ENCODE measurements at regions not wholly inside any gene's neighbourhood (a gene's known extent, or its start where the extent isn't known, plus 50 kb on each side); places are given as distances from the start of the nearest gene placed in this dataset.

GRCh38 chr2:6401301-6401700 is 464.4 kb downstream of the CMPK2 start:
- intact Hi-C loops (cut with micrococcal nuclease), result no loop called here

GRCh38 chr2:6408057-6408456 is 457.6 kb downstream of the CMPK2 start:
- intact Hi-C loops (cut with micrococcal nuclease), result no loop called here

- intact Hi-C loops (cut with micrococcal nuclease), result no loop called here
These were observed 455.4 kb downstream of the CMPK2 start for GRCh38 chr2:6410313-6410712.

- intact Hi-C loops (cut with micrococcal nuclease), result no loop called here
These were observed 453.1 kb downstream of the CMPK2 start for GRCh38 chr2:6412533-6413091.

GRCh38 chr2:6417050-6417449 is 448.7 kb downstream of the CMPK2 start:
- intact Hi-C loops (cut with micrococcal nuclease), result no loop called here

- intact Hi-C loops (cut with micrococcal nuclease), result no loop called here
These were observed 447.4 kb downstream of the CMPK2 start for GRCh38 chr2:6418291-6418690.

- intact Hi-C loops (cut with micrococcal nuclease), result no loop called here
These were observed 444.5 kb downstream of the CMPK2 start for GRCh38 chr2:6421138-6421730.

GRCh38 chr2:6421888-6422287 is 443.8 kb downstream of the CMPK2 start:
- intact Hi-C loops (cut with micrococcal nuclease), result no loop called here

GRCh38 chr2:6423157-6423556 is 442.6 kb downstream of the CMPK2 start:
- intact Hi-C loops (cut with micrococcal nuclease), result no loop called here

GRCh38 chr2:6423944-6424343 is 441.8 kb downstream of the CMPK2 start:
- intact Hi-C loops (cut with micrococcal nuclease), result no loop called here

- intact Hi-C loops (cut with micrococcal nuclease), result no loop called here
These were observed 440.7 kb downstream of the CMPK2 start for GRCh38 chr2:6425032-6425431.

GRCh38 chr2:6429210-6429986 is 436.3 kb downstream of the CMPK2 start:
- intact Hi-C loops (cut with micrococcal nuclease), result no loop called here

GRCh38 chr2:6434438-6434837 is 431.3 kb downstream of the CMPK2 start:
- intact Hi-C loops (cut with micrococcal nuclease), result no loop called here

- intact Hi-C loops (cut with micrococcal nuclease), result no loop called here
These were observed 423.9 kb downstream of the CMPK2 start for GRCh38 chr2:6441800-6442199.

GRCh38 chr2:6442252-6442985 is 423.3 kb downstream of the CMPK2 start:
- intact Hi-C loops (cut with micrococcal nuclease), result no loop called here

GRCh38 chr2:6443061-6443823 is 422.5 kb downstream of the CMPK2 start:
- intact Hi-C loops (cut with micrococcal nuclease), result no loop called here

- intact Hi-C loops (cut with micrococcal nuclease), result no loop called here
These were observed 421.2 kb downstream of the CMPK2 start for GRCh38 chr2:6444514-6444913.

- intact Hi-C loops (cut with micrococcal nuclease), result no loop called here
These were observed 420.6 kb downstream of the CMPK2 start for GRCh38 chr2:6445156-6445555.

- intact Hi-C loops (cut with micrococcal nuclease), result no loop called here
These were observed 418.6 kb downstream of the CMPK2 start for GRCh38 chr2:6446938-6447608.

GRCh38 chr2:6448893-6449292 is 416.8 kb downstream of the CMPK2 start:
- intact Hi-C loops (cut with micrococcal nuclease), result no loop called here

- intact Hi-C loops (cut with micrococcal nuclease), result no loop called here
These were observed 416.4 kb downstream of the CMPK2 start for GRCh38 chr2:6449343-6449742.
